Esophagus squamous epithelium (tissue), 5 donors: ENCODE measurements at regions not wholly inside any gene's neighbourhood (a gene's known extent, or its start where the extent isn't known, plus 50 kb on each side); places are given as distances from the start of the nearest gene placed in this dataset.

Source experiments
- DNase-seq: peaks from one replicate; lab custom pipeline; 2025; lab: John Stamatoyannopoulos, UW
- H3K27ac ChIP-seq, 4 donors: fragments of 200-600 bp; sonication (generic); one replicate each; pipeline ENCODE4 v1.5.1; 2016 to 2019; ENCODE audit warnings: mild to moderate bottlenecking in 1 of 4
- H3K27me3 ChIP-seq, 4 donors: fragments of 200-600 bp; sonication (generic); 1 replicate in 3 of 4; 2 replicates in 1 of 4; pipeline versions ENCODE4 v1.5.1 to v1.6.0; 2017 to 2021; ENCODE audit warnings: antibody characterized with exemption in 1 of 4
- H3K36me3 ChIP-seq, 3 donors: fragments of 200-600 bp; sonication (generic); one replicate each; pipeline ENCODE4 v1.5.1; 2016 to 2019
- H3K4me1 ChIP-seq, 3 donors: fragments of 200-600 bp; sonication (generic); one replicate each; pipeline ENCODE4 v1.5.1; 2017 to 2019
- H3K4me3 ChIP-seq, 4 donors: fragments of 200-600 bp; sonication (generic); 1 replicate in 3 of 4; 2 replicates in 1 of 4; pipeline ENCODE4 v1.5.1; 2016 to 2019; ENCODE audit warnings: mild to moderate bottlenecking in 2 of 4, moderate library complexity in 1 of 4
- H3K9me3 ChIP-seq, 3 donors: fragments of 200-600 bp; sonication (generic); one replicate each; pipeline ENCODE4 v1.5.1; 2016 to 2019
- CTCF ChIP-seq, 6 experiments: fragments of 450-650 bp in 4 of 6; fragments of 200-600 bp in 2 of 6; sonication (generic) in 2 of 6; IDR thresholded peaks; one replicate each; pipeline ENCODE4 v1.5.1; 2016 to 2019; ENCODE audit warnings: antibody characterized with exemption in 6 of 6, mild to moderate bottlenecking in 4 of 6, moderate library complexity in 4 of 6
- POLR2A ChIP-seq, 4 donors: fragments of 450-650 bp; IDR thresholded peaks; one replicate each; pipeline ENCODE4 v1.6.1; 2017; ENCODE audit warnings: antibody characterized with exemption in 4 of 4, mild to moderate bottlenecking in 4 of 4, moderate library complexity in 3 of 4
- WGBS, 2 donors: methylation state at CpG; one replicate each; pipeline ENCODE4 v1.1.5; 2018; 5-methylcytosine and 5-hydroxymethylcytosine counted together
- intact Hi-C: fragments of 100-400 bp; cut with DNase I; formaldehyde crosslinking; loops from one replicate; pipeline ENCODE4 v1.15.0; 2022
- donor health status: DM: yes; HTN: yes; CAD: no.

- Histone ChIP-seq H3K4me3 (no peak overlapping the region), H3K4me1 (peaks cover 0 to 3% (median 0%) of the 10 kb centered on the region in 3 donors), H3K36me3 (no peaks in the 10 kb centered on the region), H3K27me3 (no peaks in the 10 kb centered on the region), H3K9me3 (no peaks in the 10 kb centered on the region), H3K27ac (no peak overlapping the region)
- no peak for TF ChIP-seq POLR2A (IDR thresholded peaks at IDR 0.05)
- no peak for TF ChIP-seq CTCF (IDR thresholded peaks at IDR 0.05)
- intact Hi-C loops = no loop called here
- DNase-seq = no peak
- WGBS, 2 donors = 31 to 38% methylated on average over 4 of the region's 4 CpGs
These were observed 61.7 kb upstream of the NUDT4 start for GRCh38 chr12:93315907-93316622.

GRCh38 chr12:93316623-93316971 is 61.1 kb upstream of the NUDT4 start:
- no peak for DNase-seq
- Histone ChIP-seq H3K9me3 (no peaks in the 10 kb centered on the region), H3K4me1 (peaks cover 0 to 3% (median 0%) of the 10 kb centered on the region in 3 donors), H3K27me3 (no peaks in the 10 kb centered on the region), H3K27ac (no peak overlapping the region), H3K36me3 (no peaks in the 10 kb centered on the region), H3K4me3 (no peak overlapping the region)
- no peak for TF ChIP-seq CTCF (IDR thresholded peaks at IDR 0.05)
- TF ChIP-seq POLR2A (IDR thresholded peaks at IDR 0.05) = no peak
- intact Hi-C loops = no loop called here
- WGBS, 2 donors = 88 to 100% methylated on average over 1 of the region's 1 CpG

GRCh38 chr12:93317227-93317626 is 60.5 kb upstream of the NUDT4 start:
- intact Hi-C loops = no loop called here
- Histone ChIP-seq H3K9me3 (no peaks in the 10 kb centered on the region), H3K27ac (no peak overlapping the region), H3K4me1 (peaks cover 0 to 3% (median 0%) of the 10 kb centered on the region in 3 donors), H3K4me3 (no peak overlapping the region), H3K27me3 (no peaks in the 10 kb centered on the region), H3K36me3 (no peaks in the 10 kb centered on the region)
- TF ChIP-seq CTCF (IDR thresholded peaks at IDR 0.05) (no peak), POLR2A (IDR thresholded peaks at IDR 0.05) (no peak)
- 52 to 54% methylated on average over 6 of the region's 6 CpGs for WGBS, 2 donors
- no peak for DNase-seq

GRCh38 chr12:93318720-93319522 is 58.8 kb upstream of the NUDT4 start:
- no peaks in the 10 kb centered on the region for H3K9me3 ChIP-seq
- no peak overlapping the region for H3K27ac ChIP-seq
- TF ChIP-seq POLR2A (IDR thresholded peaks at IDR 0.05) (no peak), CTCF (IDR thresholded peaks at IDR 0.05) (no peak)
- no peaks in the 10 kb centered on the region for H3K36me3 ChIP-seq
- no peak for DNase-seq
- no peaks in the 10 kb centered on the region for H3K27me3 ChIP-seq
- no peak overlapping the region for H3K4me3 ChIP-seq
- WGBS, 2 donors = 81 to 84% methylated on average over 6 of the region's 6 CpGs
- peaks cover 0 to 3% (median 0%) of the 10 kb centered on the region in 3 donors for H3K4me1 ChIP-seq
- intact Hi-C loops = no loop called here

GRCh38 chr12:93319523-93320050 is 58.1 kb upstream of the NUDT4 start:
- H3K36me3 ChIP-seq = no peaks in the 10 kb centered on the region
- DNase-seq = no peak
- H3K27ac ChIP-seq = no peak overlapping the region
- no peaks in the 10 kb centered on the region for H3K27me3 ChIP-seq
- intact Hi-C loops = no loop called here
- TF ChIP-seq POLR2A (IDR thresholded peaks at IDR 0.05) (no peak), CTCF (IDR thresholded peaks at IDR 0.05) (no peak)
- 70 to 72% methylated on average over 5 of the region's 5 CpGs for WGBS, 2 donors
- peaks cover 0 to 3% (median 0%) of the 10 kb centered on the region in 3 donors for H3K4me1 ChIP-seq
- H3K4me3 ChIP-seq = no peak overlapping the region
- no peaks in the 10 kb centered on the region for H3K9me3 ChIP-seq
